ENCODE measurements at regions not wholly inside any gene's neighbourhood (a gene's known extent, or its start where the extent isn't known, plus 50 kb on each side); places are given as distances from the start of the nearest gene placed in this dataset.

- TF ChIP-seq PLSCR1 (CRISPR knock-in tag; IDR thresholded peaks at IDR 0.05; ENCODE audit: borderline replicate concordance) = no peak
- TF ChIP-seq ZNF772 (CRISPR knock-in tag; IDR thresholded peaks at IDR 0.05) = no peak
- no peak for TF ChIP-seq ZNF318 (CRISPR knock-in tag; IDR thresholded peaks at IDR 0.05)
- TF ChIP-seq ZNF230 (CRISPR knock-in tag; IDR thresholded peaks at IDR 0.05) = no peak
- TF ChIP-seq ZNF280D (CRISPR knock-in tag; IDR thresholded peaks at IDR 0.05) = no peak
Measured at GRCh38 chr9:102482776-102483175, 512.4 kb upstream of the CYLC2 start (continued).

Data from HepG2 (cell line).